ENCODE measurements at regions not wholly inside any gene's neighbourhood (a gene's known extent, or its start where the extent isn't known, plus 50 kb on each side); places are given as distances from the start of the nearest gene placed in this dataset.

- peak; percentile 74 for TF ChIP-seq CTCF (IDR thresholded peaks at IDR 0.05; ENCODE audit: low read length)
- TF ChIP-seq EZH2 (IDR thresholded peaks at IDR 0.05; ENCODE audit: borderline replicate concordance, low read length): no peak
Measured at GRCh38 chr15:85289677-85290365, 90.6 kb upstream of the AKAP13 start.

Data from OCI-LY1 (cell line).